WTC11 (cell line): ENCODE measurements at regions not wholly inside any gene's neighbourhood (a gene's known extent, or its start where the extent isn't known, plus 50 kb on each side); places are given as distances from the start of the nearest gene placed in this dataset.
"Not testable (repeated sequence)": the region's sequence is repeated elsewhere in the genome, so short reads cannot be mapped to it uniquely, and the experiment has no call there.

Experiments
- ATAC-seq: fragments of 200-7000 bp; cut with Tn5 transposase; 2 replicates; pipeline ENCODE4 v1.10.0; 2021; ENCODE audit warnings: mild to moderate bottlenecking, moderate library complexity
- CTCF ChIA-PET: fragments of 300-600 bp; sonication (Branson Sonifier 250); formaldehyde crosslinking; loops from one replicate; lab custom pipeline; 2021; ENCODE audit warnings: antibody characterized with exemption; lab: Charles Lee
- POLR2A ChIA-PET: fragments of 350-600 bp; sonication (Branson Sonifier 250); formaldehyde crosslinking; loops from one replicate; lab custom pipeline; 2021; ENCODE audit warnings: antibody characterized with exemption; lab: Charles Lee
- DNase-seq: peaks from one replicate; pipeline ENCODE4 v3.0.0; 2021; ENCODE audit warnings: low spot score
- H3K27ac Mint-ChIP-seq: 2 replicates; pipeline ENCODE4 v1.8.0; 2021; ENCODE audit warnings: mixed read lengths
- H3K27me3 Mint-ChIP-seq: 2 replicates; pipeline ENCODE4 v1.8.0; 2021; ENCODE audit warnings: low read depth, mild to moderate bottlenecking, moderate library complexity, mixed read lengths
- H3K36me3 Mint-ChIP-seq: 2 replicates; pipeline ENCODE4 v1.8.0; 2021; ENCODE audit warnings: mixed read lengths
- H3K4me1 Mint-ChIP-seq: 2 replicates; pipeline ENCODE4 v1.8.0; 2022; ENCODE audit warnings: mixed read lengths
- H3K4me3 Mint-ChIP-seq: 2 replicates; pipeline ENCODE4 v1.8.0; 2021; ENCODE audit warnings: mild to moderate bottlenecking, moderate library complexity, mixed read lengths
- H3K9me3 Mint-ChIP-seq: 2 replicates; pipeline ENCODE4 v1.8.0; 2021; ENCODE audit warnings: mixed read lengths
- AFF4 ChIP-seq: sonication (generic); formaldehyde crosslinking; IDR thresholded peaks from 2 replicates; pipeline ENCODE4 v1.8.1; 2023; ENCODE audit warnings: mild to moderate bottlenecking, missing genetic modification reagents, borderline replicate concordance
- ATF1 ChIP-seq: sonication (generic); formaldehyde crosslinking; IDR thresholded peaks from 2 replicates; pipeline ENCODE4 v1.8.1; 2023; ENCODE audit warnings: mild to moderate bottlenecking, moderate library complexity, missing genetic modification reagents
- CBFB ChIP-seq: sonication (generic); formaldehyde crosslinking; IDR thresholded peaks from 2 replicates; pipeline ENCODE4 v1.8.1; 2022; ENCODE audit warnings: mild to moderate bottlenecking, low read depth, missing genetic modification reagents
- EMX1 ChIP-seq: fragments of 250-450 bp; sonication (Bioruptor Pico); IDR thresholded peaks from 2 replicates; pipeline ENCODE4 v1.8.0; 2021; ENCODE audit warnings: mild to moderate bottlenecking
- ERG ChIP-seq: fragments of 250-450 bp; sonication (Bioruptor Pico); IDR thresholded peaks from 2 replicates; pipeline ENCODE4 v1.8.0; 2021; ENCODE audit warnings: mild to moderate bottlenecking
- ESRRA ChIP-seq: sonication (generic); formaldehyde crosslinking; IDR thresholded peaks from 2 replicates; pipeline ENCODE4 v1.8.1; 2022; ENCODE audit warnings: mild to moderate bottlenecking, missing genetic modification reagents, borderline replicate concordance
- FOXJ3 ChIP-seq: sonication (generic); formaldehyde crosslinking; IDR thresholded peaks from 2 replicates; pipeline ENCODE4 v1.9.0; 2021; ENCODE audit warnings: missing genetic modification reagents, mild to moderate bottlenecking, borderline replicate concordance
- FOXP1 ChIP-seq: sonication (generic); formaldehyde crosslinking; IDR thresholded peaks from 2 replicates; pipeline ENCODE4 v1.8.0; 2022; ENCODE audit warnings: missing genetic modification reagents, mild to moderate bottlenecking, moderate library complexity, borderline replicate concordance
- GRHL2 ChIP-seq: fragments of 250-450 bp; sonication (Bioruptor Pico); IDR thresholded peaks from 2 replicates; pipeline ENCODE4 v1.8.0; 2022; ENCODE audit warnings: mild to moderate bottlenecking, moderate library complexity; ENCODE audit not compliant: insufficient replicate concordance, severe bottlenecking
- GTF2I ChIP-seq: fragments of 250-450 bp; sonication (Bioruptor Pico); conservative IDR thresholded peaks from 2 replicates; pipeline ENCODE4 v1.4.0; 2021; ENCODE audit warnings: mild to moderate bottlenecking
- HMGXB4 ChIP-seq: sonication (generic); formaldehyde crosslinking; IDR thresholded peaks from 2 replicates; pipeline ENCODE4 v1.8.1; 2023; ENCODE audit warnings: mild to moderate bottlenecking, moderate library complexity, missing genetic modification reagents
- IRF1 ChIP-seq: sonication (generic); formaldehyde crosslinking; IDR thresholded peaks from 2 replicates; pipeline ENCODE4 v1.8.0; 2023; ENCODE audit warnings: missing genetic modification reagents
- JAZF1 ChIP-seq: fragments of 250-450 bp; sonication (Bioruptor Pico); IDR thresholded peaks from 2 replicates; pipeline ENCODE4 v1.9.0; 2021; ENCODE audit warnings: moderate library complexity, mild to moderate bottlenecking, inconsistent platforms
- KAT7 ChIP-seq: sonication (generic); formaldehyde crosslinking; IDR thresholded peaks from 2 replicates; pipeline ENCODE4 v1.8.1; 2023; ENCODE audit warnings: missing genetic modification reagents, mild to moderate bottlenecking, borderline replicate concordance
- MAX ChIP-seq: sonication (generic); formaldehyde crosslinking; IDR thresholded peaks from 2 replicates; pipeline ENCODE4 v1.8.0; 2022; ENCODE audit warnings: mild to moderate bottlenecking, missing genetic modification reagents
- NFATC4 ChIP-seq: fragments of 250-450 bp; sonication (Bioruptor Pico); IDR thresholded peaks from 2 replicates; pipeline ENCODE4 v1.9.0; 2021; ENCODE audit warnings: mild to moderate bottlenecking
- NR2C2 ChIP-seq: sonication (generic); formaldehyde crosslinking; IDR thresholded peaks from 2 replicates; pipeline ENCODE4 v1.8.0; 2022; ENCODE audit warnings: mild to moderate bottlenecking, missing genetic modification reagents
- NR3C1 ChIP-seq: sonication (generic); formaldehyde crosslinking; conservative IDR thresholded peaks from 2 replicates; pipeline ENCODE4 v1.8.1; 2023; ENCODE audit warnings: low read depth, mild to moderate bottlenecking, missing genetic modification reagents
- PREB ChIP-seq: sonication (generic); formaldehyde crosslinking; IDR thresholded peaks from 2 replicates; pipeline ENCODE4 v1.8.1; 2022; ENCODE audit warnings: mild to moderate bottlenecking, missing genetic modification reagents, moderate library complexity, borderline replicate concordance
- RORB ChIP-seq: fragments of 250-450 bp; sonication (Bioruptor Pico); IDR thresholded peaks from 2 replicates; pipeline ENCODE4 v1.9.0; 2021; ENCODE audit warnings: mild to moderate bottlenecking
- TCF7 ChIP-seq: sonication (generic); formaldehyde crosslinking; IDR thresholded peaks from 2 replicates; pipeline ENCODE4 v1.8.0; 2022; ENCODE audit warnings: mild to moderate bottlenecking, low read depth, missing genetic modification reagents, moderate library complexity
- USF2 ChIP-seq: sonication (generic); formaldehyde crosslinking; IDR thresholded peaks from 2 replicates; pipeline ENCODE4 v1.8.1; 2023; ENCODE audit warnings: mild to moderate bottlenecking, missing genetic modification reagents, moderate library complexity

- ChIA-PET CTCF (no interaction called here), POLR2A (no interaction called here)
- Mint-ChIP-seq H3K27ac (no peak overlapping the region), H3K36me3 (peaks cover 40% of the 10 kb centered on the region), H3K4me1 (no peaks in the 10 kb centered on the region), H3K27me3 (peaks cover 2% of the 10 kb centered on the region; the same call in 1 of the 2 replicates), H3K9me3 (peaks cover 49% of the 10 kb centered on the region), H3K4me3 (no peak overlapping the region)
- no peak for DNase-seq
- TF ChIP-seq ERG (CRISPR knock-in tag) (no peak), HMGXB4 (no peak), ESRRA (no peak), NR3C1 (CRISPR knock-in tag) (no peak)
- ATAC-seq, result no peak
Observed at GRCh38 chr5:90047113-90047512, 362.4 kb downstream of the CETN3 start.

- Mint-ChIP-seq H3K9me3 (peaks cover 72% of the 10 kb centered on the region), H3K36me3 (peaks cover 39% of the 10 kb centered on the region)
- POLR2A ChIA-PET, CTCF ChIA-PET, ATAC-seq, H3K27ac Mint-ChIP-seq, H3K4me3 Mint-ChIP-seq, H3K27me3 Mint-ChIP-seq, DNase-seq, H3K4me1 Mint-ChIP-seq: not testable (repeated sequence)
Observed at GRCh38 chr5:90040082-90040481, 369.5 kb downstream of the CETN3 start.

- ATAC-seq (no peak), DNase-seq (no peak)
- POLR2A ChIA-PET, result no interaction called here
- no peak overlapping the region for H3K27ac Mint-ChIP-seq
- no peak overlapping the region for H3K4me3 Mint-ChIP-seq
- TF ChIP-seq KAT7 (CRISPR knock-in tag) (no peak), FOXP1 (CRISPR knock-in tag) (no peak), AFF4 (no peak), GTF2I (CRISPR knock-in tag) (no peak), FOXJ3 (no peak), NR2C2 (CRISPR knock-in tag) (no peak), USF2 (CRISPR knock-in tag) (no peak), MAX (CRISPR knock-in tag) (no peak), IRF1 (CRISPR knock-in tag) (no peak), EMX1 (CRISPR knock-in tag) (no peak), CBFB (CRISPR knock-in tag) (no peak), ESRRA (no peak), RORB (CRISPR knock-in tag) (no peak), TCF7 (CRISPR knock-in tag) (no peak), JAZF1 (CRISPR knock-in tag) (no peak), ERG (CRISPR knock-in tag) (no peak), PREB (CRISPR knock-in tag) (no peak), ATF1 (CRISPR knock-in tag) (no peak), NFATC4 (CRISPR knock-in tag) (no peak), GRHL2 (CRISPR knock-in tag) (no peak)
- no peaks in the 10 kb centered on the region for H3K4me1 Mint-ChIP-seq
- H3K36me3 Mint-ChIP-seq, result peaks cover 21% of the 10 kb centered on the region
- peaks cover 69% of the 10 kb centered on the region for H3K9me3 Mint-ChIP-seq
- CTCF ChIA-PET, result no interaction called here
- H3K27me3 Mint-ChIP-seq, result no peaks in the 10 kb centered on the region
Observed at GRCh38 chr5:90037646-90038045, 371.9 kb downstream of the CETN3 start.
